Stromal cell of bone marrow (primary cell): ENCODE measurements at regions not wholly inside any gene's neighbourhood (a gene's known extent, or its start where the extent isn't known, plus 50 kb on each side); places are given as distances from the start of the nearest gene placed in this dataset.
"Not testable (repeated sequence)": the region's sequence is repeated elsewhere in the genome, so short reads cannot be mapped to it uniquely, and the experiment has no call there.

Experiments
- DNase-seq: peaks from one replicate; pipeline ENCODE4 v3.0.0-alpha.2; 2012; ENCODE audit warnings: low read depth

DNA sequence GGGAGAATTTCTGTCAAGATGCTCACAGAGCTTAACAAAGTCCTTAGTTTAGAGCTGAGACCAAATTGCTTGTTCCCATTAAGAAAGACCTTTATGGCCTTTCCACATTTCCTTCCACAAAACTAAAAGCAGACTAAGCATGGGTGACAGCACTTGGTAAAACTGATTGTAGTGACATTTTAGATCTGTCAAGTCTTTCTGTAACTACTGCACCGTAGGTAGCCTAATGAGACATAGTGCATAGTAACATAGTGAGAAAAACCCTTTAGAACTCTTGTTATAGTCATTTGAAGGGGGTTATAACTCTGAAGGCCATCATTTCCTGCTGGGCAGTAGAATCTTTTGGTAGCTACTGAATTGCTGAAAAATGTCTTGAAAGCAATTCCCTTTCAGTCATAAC lies 990.9 kb upstream of the CNTN5 start:
- no peak for DNase-seq

DNA sequence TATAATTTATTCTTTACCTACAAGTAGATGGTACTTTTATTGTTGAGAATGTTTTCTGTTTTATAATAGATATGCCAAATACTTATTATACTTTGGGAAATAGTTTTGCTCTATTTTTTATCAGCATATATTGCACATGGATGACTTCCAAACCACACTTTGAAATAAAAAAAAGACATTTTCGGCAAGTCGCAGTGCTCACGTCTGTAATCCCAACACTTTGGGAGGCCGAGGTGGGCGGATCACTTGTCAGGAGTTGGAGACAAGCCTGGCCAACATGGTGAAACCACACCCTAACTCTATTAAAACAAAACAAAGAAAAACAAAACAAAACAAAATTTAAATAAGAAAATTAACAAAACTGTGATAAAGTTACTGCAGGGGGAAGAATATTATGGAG lies 983.9 kb upstream of the CNTN5 start:
- no peak for DNase-seq

DNA sequence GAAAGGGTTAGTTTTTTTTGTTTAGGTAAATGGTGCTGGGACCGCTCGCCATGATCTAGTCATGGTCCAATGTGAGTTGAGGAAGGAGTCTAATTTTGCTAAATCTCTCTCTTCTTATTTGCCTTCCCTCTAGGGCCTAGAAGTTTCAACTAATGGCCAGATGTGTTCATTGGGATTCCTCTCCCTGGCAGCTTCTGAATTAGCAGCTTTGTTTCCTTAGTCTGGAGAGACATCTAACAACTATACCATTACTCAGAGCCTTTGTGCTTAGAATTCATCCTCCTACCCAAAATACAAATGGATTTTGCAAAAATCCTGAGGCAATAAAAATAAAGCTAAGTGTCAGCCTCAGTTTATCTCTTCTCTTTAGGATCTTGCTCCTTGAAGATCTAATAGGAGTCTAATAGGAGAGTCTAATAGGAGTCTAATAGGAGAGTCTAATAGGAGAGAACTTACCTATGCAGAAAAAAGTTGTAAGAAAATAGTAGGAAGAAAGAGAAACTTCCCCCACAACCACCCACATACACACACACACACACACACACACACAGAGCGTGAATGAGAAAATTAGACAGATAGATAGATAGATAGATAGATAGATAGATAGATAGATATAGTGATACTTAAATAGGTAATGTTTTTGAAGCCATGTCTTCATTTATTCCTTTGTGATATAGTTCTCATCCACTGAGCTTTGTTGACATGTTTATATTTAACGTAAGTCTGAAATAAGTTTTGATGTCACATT lies 980.5 kb upstream of the CNTN5 start:
- no peak for DNase-seq

DNA sequence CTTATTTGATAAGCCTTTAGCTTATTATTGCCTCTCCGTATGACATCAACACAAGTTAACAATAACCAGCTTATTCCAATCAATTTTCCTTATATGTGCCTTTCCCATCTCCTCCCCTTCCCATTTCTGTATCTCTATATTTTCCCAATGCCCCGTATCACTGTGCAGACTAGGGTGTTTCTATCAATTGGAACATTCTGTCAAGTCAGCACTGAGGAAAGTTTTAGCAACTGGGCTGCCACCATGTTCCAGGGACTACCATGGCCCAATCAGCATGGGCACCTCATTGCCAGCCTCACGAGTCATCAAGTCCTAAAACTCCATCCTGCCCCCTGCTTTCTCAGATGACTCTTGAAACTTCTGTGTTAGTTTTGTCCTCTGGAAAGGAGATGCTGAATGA lies 973.1 kb upstream of the CNTN5 start:
- no peak for DNase-seq

DNA sequence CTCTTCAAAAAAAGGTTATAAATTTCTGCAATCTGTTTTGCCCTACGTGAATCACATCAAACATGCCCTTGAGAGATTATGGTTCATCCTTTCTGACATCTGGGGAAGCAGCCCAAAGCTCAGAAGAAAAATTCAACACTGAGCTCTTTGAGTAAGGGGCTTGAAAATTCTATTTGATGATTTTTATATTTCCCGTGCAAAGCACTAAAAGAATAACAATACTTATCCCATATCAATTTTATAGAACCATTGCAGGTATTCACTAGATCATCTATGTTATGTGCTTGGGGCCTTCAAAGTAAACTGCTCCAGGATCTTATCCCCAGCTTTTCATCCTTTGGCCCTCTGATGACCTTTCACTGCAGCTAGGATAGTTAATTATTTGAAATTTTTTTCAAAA lies 966.9 kb upstream of the CNTN5 start:
- no peak for DNase-seq

DNA sequence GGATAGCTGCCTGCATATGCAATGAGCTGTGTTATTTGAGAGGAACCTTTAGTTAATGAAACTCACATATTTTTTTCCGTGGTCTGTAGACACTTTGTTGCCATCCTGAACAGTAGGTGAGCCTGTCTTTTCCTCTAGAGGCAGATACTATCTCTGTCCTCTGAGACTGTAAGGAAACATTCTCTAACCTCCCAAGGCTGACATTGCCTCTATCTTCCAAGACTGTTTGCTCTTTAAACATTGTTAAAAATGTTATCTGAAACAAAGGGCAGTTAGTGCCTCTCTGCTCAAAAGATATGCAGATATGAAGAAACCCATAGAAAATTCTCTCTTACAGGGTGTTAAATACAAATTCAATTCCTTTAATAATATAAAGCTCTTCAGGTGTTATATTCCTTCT lies 963.8 kb upstream of the CNTN5 start:
- DNase-seq: no peak

DNA sequence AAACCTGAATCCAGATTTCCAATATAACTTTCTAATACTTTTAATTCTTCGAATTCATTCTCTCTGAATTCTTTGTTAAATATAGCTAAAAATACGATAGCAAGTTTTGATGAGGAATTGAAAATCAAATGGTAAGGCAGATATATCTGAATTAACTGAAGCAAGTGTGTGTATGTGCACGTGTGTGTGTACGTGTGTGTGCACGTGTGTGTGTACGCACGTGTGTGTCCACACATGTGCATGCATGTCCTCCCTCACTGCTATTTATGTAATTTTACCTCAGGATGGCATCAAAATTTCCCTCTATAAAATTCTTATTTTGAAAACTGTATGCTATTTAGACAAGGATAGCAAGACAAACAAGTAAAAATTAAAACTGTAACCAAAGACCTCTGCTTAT lies 961.3 kb upstream of the CNTN5 start:
- DNase-seq: no peak

DNA sequence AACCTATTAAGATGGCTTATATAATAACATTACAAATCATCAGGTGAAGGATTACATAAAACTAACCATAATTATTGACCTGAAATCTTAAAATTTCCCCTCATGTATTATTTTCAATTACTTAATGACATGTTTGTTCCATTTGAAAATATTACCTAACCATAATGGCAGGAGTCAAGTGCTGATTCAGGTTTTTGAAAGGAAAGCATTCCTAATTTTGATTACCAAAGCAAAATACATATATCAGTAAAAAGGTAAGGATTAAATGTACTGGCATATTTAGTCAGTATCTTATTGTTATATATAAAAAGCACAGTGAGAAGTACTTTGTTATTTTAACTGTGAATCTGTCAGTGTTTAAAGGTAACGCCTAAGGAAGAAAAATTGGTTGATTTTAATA lies 960.0 kb upstream of the CNTN5 start:
- DNase-seq: no peak

DNA sequence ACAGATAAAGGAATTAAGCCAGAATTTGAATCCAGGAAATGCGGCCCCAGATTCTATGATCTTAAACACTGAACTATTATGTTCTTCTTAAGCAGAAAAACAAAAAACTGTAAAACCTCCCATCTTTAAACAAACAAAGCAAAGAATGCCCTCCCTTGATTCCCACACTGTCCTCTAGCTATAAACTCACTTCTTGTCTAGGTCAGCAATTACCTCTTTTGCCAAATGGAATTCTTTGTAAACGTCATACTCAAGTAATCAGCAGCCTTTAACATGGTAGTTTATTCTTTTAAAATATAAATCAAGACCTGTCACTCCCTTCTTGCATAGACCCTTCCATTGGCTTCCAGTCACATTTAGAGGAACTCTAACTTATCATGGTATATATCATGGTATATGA lies 958.9 kb upstream of the CNTN5 start:
- no peak for DNase-seq

DNA sequence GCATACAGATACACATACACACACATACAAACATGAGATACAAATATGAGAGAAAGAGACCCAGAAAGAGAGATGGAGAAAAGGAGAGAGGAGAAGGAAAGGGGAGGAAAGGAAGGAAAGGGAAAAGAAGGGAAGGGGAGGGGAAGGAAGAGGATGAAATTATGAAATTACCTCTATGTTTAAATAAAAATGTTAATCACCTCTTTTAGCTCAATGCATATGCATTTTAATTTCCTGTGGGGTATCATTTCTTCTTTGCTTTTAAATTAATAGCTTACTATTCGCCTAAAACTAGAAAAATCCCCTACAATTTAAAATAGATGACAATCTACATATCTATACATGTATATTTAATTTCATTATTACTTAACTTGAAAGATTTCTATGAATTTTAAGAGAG lies 958.0 kb upstream of the CNTN5 start:
- DNase-seq: no peak

DNA sequence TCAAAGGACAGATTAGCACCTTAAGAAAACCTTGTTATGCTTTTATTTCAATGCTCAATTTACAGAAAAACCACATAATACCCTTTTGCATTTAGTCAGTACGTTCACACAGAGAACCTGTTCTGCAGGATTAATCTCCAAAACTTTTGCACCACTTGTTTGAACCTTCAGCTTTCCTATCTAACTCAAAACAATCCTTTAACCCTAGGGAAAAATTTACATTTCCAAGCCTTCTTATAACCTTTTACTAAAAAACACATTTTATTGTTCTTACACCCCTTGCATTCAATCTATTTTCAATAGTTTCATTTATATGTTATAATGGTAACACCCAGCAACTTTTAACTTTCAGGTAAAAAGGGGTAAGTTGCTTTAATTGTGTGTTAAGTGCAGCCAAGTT lies 952.5 kb upstream of the CNTN5 start:
- no peak for DNase-seq

DNA sequence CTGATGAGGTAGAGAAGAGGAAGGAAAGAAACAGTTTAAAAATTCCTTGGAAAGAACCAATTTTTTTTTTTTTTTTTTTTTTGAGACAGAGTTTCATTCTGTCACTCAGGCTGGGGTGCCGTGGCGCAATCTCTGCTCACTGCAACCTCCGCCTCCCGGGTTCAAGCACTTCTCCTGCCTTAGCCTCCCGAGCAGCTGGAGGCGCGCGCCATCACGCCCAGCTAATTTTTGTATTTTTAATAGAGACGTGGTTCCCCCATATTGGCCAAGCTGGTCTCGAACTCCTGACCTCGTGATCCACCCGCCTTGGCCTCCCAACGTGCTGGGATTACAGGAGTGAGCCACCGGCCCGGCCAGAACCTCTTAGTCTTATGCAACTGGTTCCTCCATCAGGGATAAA lies 951.6 kb upstream of the CNTN5 start:
- not testable (repeated sequence) for DNase-seq

DNA sequence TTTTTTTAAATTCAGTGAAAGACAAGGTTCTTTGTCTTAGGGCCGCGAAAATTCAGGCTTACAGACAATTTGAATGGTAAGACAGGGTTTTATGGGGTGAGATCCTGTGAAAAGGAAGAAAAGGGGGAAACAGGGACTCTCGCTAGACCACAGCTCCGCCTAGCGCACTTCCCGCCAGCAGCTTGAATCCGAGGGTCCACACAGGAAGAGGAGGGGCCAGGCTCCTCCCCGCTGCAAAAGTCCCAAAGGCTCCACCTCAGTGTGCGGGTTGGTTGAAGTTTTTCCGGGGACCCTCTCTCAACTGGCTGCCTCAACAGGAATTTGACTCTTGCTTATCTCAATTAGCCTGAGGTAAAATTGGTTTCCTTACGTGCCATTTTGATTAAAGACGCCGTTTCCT lies 950.9 kb upstream of the CNTN5 start:
- DNase-seq: no peak

DNA sequence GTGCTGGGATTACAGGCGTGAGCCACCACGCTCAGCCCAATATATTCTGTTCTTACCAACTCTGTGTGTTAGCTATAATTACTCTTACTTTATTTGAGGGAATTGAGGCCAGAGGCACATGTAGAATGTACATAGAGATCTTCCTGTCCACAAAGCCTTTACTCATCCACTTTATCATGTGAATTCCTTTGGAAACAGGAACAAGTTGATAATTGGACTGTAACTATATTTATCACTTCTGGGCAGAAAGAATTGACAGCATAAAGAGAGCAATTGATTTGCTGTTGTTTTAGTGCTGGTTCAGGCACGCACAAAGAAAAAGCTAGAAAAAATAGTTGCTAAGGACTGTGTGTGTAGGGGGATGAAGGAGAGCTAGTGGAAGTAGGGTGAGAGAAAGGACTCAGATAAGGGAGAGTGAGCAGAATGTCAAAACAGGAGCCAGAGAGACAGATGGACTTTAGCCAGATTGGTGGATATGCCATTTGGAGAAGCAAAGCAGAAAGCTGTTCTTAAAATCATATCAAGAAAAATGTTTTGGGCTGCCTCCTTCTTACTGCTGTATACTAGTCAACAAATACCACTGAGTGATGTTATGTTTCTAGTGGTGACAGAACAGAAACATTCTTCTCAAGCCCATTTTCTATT lies 929.8 kb upstream of the CNTN5 start:
- DNase-seq: no peak

DNA sequence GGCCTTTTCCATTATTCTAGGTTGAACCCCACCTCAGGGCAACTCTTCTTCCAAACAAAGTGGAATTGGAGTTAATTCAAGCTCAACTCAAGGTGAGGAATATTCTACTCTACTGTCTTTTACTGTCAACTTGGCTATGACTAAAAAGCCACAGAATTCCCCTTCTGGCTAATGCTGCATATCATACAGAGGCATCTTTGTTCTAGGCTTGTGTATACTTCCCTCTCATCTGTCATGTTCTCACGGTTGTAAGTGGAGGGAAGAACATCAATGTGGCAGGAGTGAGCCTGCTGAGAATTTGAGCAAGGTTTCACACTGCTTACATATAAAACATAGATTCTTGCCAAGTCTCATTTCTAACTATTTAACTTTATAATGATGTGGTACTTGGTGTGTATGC lies 921.4 kb upstream of the CNTN5 start:
- DNase-seq: no peak

DNA sequence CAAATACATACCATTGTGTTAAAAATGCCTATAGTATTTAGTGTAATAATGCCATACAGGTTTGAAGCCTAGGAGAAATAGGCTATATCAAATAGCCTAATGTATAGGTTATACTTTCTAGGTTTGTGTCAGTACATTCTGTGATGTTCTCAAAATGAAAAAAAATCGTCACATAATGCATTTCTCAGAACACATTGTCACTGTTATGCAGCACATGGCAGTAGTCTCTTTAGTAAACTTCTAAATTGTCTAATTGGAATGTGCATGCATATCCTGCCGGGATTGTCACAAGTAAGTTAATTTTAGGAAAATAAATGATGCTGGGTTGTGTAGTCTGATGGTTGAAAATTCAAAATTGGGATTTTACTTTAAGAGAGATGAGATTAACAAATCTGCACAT lies 920.1 kb upstream of the CNTN5 start:
- DNase-seq: no peak

DNA sequence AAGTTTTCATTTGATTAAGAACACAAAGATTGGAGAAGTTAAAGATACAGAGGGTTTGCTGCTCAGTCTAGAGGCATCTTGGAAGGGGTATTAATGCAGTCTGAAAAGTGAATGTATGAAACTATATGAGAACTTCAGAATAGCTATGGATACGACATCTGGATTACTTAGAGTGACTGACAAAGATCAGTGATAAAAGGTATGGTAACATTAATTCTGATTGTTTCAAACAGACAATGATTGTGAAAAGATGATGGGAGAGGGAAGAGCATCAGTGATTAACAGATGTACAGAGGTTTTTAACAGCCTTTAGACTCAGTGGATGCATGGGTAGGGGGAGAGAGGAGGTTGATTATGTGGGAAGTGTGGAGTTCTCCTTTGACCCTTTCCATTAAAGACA lies 919.4 kb upstream of the CNTN5 start:
- DNase-seq: no peak

DNA sequence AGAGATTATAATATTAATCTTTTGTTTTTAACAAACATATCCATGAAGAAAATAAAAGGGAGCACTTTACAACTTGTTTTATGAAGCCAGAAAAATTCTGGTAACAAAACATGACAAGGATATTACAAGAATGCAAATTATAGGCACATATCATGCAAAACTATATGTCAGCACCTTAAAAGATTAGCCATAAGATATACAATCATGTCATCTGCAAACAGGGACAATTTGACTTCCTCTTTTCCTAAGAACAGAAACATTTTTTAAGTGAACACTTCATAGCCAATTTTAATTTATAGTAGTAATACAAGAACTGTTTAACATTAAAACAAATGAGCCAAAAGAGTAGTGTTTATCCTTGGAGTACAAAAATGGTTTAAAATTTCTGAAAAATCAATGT lies 916.5 kb upstream of the CNTN5 start:
- no peak for DNase-seq

DNA sequence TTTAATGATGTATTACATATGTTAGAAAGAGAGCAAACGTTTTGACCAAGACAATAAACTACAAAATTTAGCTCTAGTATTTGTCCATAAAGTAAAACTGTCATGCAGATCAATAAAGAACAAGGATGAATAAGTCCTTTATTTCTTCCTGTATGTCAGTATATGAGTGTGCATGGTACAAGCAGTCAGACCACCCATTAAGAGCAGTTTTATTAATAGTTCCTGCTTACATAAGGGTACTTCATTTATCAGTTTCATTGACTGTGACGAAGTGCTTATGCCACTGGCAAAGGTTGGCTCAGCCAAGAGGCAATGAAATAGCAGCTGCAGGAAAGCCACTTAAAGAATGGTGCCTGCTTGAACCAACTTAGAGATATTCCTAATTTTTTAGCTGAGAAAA lies 913.0 kb upstream of the CNTN5 start:
- no peak for DNase-seq

DNA sequence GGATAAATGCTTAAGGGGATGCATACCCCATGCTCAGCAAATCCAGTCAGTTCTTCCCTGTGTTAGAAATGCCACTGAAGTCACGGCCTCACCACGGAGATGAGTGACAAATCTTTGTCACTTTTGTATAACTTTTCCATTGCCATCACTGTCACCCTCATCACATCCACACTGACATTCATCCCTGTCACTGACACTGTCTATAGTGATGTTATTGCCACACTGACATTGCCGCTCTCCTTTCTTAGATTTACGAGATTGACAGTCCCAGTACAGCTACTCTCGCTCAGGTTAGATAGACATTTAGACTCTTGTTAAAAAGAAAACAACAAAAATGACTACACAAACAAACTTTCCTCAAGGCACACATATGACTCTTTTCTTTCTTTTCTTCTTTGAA lies 910.7 kb upstream of the CNTN5 start:
- no peak for DNase-seq

DNA sequence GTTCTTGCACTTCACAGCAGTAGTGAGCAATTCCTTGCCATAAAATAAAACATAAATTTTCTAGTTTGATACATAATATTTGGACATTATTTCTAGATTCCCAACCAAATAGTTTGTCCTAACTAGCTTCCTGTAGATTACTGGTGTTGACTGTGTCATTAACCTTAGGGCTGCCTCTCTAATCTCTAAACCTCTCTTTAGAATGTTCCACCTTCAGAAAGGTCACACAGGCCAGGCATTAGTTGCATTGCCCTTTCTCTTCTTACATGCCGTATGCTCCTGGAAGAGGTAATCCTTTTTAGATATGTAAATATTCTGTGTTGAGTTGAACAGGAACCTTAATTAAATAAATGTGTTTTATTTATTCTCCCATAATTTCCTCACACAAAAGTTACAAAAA lies 904.9 kb upstream of the CNTN5 start:
- DNase-seq: no peak

DNA sequence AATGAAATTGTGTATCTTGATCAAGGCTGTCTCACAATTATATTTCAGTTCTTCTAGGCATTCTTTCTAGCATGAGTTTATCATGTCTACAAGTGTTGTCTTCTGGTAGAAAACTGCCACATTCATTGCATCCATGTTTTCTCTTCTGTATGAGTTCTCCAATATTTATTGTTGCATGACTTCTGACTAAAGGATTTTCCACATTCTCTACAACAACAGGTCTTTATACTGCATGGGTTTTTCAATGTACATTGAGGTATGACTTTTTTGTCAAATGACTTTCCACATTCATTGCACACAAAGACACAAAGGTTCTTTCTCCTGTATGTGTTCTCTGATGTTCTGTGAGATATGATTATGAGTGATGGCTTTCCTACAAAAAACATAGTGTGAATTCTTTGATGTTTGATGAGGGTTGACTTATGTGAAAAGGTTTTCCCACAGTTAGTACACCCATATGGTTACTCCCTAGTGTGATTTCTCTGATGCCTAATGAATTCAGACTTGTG lies 890.6 kb upstream of the CNTN5 start:
- no peak for DNase-seq

DNA sequence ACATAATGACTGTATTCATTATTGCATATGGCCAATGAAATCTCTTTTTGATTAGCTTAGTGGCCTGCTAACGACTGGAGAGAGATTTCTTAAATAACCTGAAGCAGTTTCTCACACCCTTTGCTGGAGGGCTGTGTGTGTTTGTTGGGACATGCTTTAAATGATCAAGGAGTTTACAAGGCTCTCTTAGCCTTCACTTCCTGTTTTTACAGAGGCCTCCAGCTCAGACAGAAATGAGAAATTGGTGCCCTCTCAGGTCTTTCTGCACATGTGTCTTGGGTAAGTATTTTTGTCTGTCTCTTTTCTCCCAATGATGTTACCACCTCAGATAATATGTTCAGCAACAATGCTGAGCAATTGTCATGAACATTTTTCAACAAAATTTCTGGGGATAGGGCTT lies 884.4 kb upstream of the CNTN5 start:
- DNase-seq: no peak

DNA sequence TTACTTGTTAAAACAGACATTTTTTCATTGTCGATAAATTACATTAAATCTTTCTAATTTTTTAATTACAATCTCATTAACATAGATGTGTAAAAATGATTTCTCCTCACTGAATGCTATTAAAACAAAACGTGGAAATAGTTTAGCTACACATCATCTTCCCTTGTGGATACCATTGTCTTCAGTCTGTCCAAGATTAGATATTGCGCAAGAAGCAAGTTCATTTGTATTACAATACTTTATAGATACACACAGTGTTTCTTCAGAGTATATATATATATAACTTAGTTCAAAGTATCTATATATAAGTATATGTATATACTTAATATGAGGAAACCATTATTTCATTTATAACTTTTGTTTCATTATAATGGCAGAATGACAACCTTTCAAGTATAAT lies 883.3 kb upstream of the CNTN5 start:
- no peak for DNase-seq
